GM18519 (cell line): ENCODE measurements at regions not wholly inside any gene's neighbourhood (a gene's known extent, or its start where the extent isn't known, plus 50 kb on each side); places are given as distances from the start of the nearest gene placed in this dataset.

Experiments used
- ATAC-seq: cut with Tn5 transposase; IDR thresholded peaks from one replicate; pipeline ENCODE4 v1.9.1; 2021; ENCODE audit warnings: mild to moderate bottlenecking, moderate library complexity; ENCODE audit not compliant: unreplicated experiment, low FRiP score

DNA sequence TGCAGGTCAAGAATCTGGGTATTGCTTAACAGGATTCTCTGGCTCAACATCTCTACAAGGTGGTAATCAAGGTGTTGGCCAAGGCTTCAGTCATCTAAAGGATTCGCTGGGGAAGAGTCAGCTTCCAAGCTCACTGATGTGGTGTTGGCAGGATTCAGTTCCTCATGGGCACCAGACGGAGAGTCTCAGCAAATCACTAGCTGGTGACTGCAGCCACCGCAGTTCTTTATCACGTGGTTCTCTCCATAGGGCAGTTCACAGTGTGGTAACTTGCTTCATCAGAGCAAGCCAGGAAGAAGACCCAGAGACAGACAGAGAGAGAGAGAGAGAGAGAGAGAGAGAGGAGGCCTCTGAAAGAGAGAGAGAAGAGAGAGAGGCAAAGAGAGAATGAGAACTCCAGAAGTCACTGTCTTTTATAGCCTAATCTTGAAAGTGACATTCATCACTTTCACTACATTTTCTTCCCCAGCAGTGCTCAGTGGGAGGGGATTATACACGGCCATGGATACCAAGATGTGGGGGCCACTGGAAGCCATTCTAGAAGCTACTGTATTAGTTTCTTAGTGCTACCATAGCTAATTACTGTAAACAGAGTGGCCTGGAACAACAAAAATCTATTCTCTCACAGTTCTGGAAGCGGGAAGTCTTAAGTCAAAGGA lies 109.2 kb upstream of the SMIM23 start:
- ATAC-seq, result no peak

DNA sequence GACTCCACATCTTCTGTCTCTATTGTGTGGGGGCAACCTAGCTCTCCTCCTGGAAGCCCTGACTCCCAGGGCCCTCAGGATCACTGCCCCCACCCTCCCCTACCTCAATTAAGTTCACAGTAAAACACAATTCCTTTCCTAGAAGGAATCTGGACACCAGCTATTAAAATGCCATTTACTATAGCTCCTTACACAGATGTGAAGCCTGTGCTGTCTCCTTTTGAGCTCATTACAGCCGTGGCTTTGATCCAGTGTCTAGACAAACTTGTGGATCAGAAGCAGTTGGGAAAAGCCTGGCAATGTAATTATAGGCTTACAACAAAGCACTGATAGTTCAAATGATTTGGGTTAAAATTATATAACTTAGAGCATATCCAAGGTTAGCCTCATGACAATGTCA lies 107.0 kb upstream of the SMIM23 start:
- ATAC-seq, result no peak

DNA sequence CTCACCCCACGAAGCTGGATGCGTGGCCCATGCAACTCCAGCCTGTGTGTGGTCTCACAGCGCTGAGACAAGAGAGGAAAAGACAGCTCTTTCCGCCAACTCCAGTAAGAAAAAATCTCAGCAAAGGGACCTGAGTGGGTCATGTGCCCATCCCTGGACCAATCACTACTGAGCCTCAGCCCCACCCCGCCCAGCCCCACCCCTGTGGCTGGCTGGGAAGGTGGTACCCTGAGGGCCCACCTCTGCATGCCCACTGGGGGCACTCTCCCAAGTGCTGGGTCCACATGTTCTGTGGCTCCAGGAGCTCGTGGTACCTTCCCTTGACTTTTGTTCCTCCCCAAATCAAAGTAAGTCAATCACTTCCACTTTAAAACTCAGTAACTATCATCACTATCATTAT lies 105.1 kb upstream of the SMIM23 start:
- no peak for ATAC-seq

DNA sequence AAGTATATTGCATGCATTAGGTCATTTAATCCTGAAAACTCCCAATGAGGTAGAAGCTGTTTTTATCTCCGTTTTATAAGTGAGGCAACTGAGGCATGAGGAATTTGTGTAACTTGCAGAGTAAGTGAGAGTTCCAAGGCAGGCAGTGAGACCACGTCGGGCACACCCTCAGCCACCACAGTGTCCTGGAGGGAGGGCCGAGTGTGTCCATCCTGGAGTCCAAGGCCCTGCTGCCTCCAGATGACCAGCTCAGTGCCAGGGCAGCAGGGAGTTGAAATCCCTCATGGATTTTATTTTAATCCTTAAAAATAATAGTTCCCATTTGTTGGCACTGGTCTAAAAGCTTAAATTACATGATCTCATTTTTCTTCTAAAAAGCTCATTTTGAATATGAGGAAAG lies 104.6 kb upstream of the SMIM23 start:
- no peak for ATAC-seq

DNA sequence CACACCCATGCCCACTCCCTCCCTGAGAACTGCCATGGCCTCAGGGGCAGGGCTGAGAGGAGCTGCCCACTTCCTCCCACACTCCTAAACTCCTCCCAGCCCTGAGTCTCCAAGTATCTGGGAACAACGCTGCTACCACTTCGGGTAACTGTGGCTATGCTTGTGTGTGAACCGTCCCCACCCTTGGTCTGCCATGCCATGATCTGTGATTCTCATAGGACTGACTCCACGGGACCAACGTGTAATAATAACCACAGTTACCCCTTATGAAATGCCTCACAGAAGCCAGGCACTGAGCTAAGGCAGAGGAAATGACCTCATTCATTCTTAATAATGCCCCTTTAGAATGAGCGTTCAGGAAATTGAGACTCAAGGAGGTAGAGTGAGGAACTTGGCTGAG lies 103.9 kb upstream of the SMIM23 start:
- ATAC-seq, result no peak

DNA sequence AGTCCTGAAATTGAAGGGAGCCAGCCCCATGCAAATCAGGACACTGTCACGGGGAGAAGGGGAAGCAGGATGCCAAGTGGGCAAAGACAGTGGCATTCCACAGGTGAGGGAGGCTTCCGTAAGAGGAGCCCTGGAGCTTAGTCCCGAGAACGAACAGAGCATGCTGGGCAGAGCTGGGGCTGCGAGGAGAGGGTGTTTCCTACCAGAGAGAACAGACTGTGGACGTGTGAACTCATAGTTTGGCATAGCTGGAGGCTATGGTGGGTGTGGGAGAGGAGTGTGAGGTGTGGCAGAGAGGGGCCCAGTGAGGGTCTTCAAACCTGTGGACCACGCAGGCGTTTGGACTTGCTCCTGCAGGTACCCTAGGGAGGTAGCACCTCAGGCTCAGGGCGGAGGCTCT lies 102.8 kb upstream of the SMIM23 start:
- no peak for ATAC-seq

DNA sequence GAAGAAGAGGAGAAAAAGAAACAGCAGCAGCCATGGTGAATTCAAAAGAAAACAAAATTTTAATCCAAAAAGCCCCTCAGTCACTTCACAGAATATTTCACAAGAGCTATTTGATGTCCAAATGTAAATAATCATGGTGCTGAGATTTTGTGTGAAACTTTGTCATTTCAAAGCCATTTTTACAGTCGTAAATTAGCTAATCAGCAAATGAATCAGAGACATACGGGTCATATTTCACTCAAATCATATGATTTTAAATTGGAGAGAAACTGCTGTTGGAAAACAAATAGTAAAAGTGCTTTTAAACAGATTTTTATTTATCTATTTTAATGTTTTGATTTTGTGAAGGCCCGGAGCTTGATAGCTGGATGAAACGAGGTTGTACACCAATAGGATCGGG lies 101.4 kb upstream of the SMIM23 start:
- no peak for ATAC-seq

DNA sequence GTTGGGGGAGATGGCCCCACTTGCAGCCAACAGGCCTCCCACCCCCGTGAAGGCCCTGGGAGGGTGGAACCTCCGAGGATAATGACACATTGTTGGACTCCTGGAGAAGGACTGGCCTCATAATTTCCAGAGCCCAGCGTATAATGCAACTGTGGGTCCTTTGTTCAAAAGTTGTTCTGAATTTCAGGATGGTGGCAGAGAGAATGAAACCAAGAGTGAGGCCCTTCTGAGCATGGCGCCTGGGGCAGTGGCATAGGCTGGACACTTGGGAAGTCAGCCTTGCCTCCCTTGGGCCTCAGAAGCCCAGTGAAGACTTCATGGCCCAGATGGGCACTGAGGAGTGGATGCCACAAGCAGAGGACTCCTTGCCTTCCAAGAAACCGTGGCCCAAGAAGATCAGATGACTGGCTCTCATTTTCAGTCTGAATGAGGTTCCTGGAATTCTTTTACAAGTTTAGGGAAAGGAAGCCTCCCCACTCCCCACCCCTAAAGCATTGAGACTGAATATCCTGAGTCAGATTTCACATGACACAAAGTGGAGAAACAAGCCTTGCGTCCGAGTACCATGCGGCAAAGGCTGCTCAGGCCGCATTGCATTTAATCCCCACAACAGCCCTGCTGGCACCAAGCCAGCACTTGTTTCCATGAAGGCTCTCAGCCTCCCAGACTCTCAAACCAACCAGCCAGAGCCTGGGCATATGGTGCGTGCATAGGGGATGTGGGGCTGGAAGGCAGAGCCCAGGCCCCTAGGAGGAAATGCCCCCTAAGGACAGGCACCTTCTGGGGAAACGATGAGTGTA lies 96.7 kb upstream of the SMIM23 start:
- ATAC-seq, result no peak

DNA sequence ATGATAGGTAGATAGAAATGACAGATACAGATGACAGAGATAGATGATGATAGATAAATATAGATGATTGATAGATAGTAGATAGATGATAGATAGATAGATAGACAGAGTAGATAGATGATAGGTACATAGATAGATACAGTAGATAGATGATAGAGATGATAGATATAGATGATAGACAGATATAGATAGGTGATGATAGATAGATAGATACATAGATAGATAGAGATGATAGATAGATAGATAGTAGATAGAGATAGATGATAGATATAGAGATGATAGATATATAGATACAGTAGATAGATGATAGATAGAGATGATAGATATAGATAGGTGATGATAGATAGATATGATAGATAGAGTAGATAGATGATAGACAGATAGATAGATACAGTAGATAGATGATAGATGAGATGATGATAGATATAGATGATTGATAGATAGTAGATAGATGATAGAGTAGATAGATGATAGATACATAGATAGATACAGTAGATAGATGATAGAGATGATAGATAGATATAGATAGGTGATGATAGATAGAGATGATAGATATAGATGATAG lies 95.7 kb upstream of the SMIM23 start:
- no peak for ATAC-seq

DNA sequence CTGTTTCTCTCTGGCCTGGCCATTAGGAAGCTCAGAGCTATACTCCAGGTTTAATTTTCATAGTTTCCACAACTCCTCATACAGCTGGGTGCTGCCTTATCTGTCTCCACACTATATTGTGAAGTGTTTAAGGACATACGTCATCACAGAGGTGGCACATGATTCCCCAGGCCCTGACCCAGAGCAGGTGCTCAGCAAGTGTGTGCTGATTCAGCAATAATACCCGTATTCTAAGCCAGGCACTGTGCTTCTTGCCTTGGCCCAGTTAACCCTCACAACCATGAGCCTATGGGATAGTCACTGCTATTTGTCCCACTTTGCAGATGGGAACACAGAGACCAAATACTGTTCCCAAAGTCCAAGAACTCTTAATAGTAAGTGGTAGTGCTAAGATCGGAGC lies 93.5 kb upstream of the SMIM23 start:
- ATAC-seq, result no peak

DNA sequence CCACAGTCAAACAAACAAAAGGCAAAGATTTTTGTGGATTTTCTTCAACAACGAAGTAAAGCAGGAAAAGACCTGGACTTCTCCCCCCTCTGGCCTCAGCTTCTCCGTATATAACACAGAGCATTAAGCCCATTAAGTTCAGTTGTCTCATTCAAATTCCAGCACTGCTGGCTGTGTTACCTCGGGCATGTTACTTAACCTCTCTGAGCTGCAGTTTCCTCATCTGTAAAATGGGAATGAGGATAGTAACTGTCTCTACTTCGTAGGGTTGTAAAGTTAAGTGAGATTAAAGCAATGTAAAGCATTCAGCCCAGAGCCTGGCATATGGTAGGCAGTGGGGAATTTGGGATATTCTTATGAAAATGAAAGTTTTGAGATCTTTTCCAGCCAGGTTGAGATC lies 92.7 kb upstream of the SMIM23 start:
- no peak for ATAC-seq

DNA sequence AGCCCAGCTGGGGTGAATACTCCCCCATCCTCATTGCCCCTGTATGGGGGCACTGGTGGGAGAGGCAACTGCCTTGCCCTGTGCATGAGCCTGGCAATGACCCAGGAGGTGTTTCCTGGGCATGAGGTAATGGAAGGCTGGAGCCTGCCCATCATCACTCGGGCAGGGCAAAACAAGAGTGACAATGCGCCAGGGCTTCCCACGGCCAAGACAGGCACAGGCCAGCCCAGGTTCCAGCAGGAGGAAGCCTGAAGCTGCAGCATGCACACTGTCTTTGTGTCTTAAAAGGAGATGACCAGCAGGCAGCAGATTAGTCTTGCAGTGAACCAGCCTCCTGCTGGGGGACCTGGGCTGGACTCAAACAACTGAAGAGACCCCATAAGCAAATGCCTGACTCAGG lies 92.2 kb upstream of the SMIM23 start:
- no peak for ATAC-seq

DNA sequence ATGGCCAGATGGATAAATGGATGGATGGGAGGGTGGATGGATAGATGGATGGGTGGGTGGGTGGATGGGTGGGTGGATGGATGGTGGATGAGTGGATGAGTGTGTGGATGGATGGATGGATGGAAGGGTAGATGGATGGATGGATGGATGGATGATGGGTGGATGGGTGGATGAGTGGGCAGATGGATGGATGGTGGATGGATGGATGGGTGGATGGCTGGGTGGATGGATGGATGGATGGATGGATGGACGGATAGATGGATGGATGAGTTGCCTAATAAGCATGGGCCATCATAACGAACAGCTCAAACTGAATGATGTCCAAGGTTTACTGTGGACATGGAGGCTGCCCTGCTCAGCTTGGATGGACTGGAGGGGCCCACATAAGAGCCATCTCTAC lies 89.8 kb upstream of the SMIM23 start:
- ATAC-seq, result no peak

DNA sequence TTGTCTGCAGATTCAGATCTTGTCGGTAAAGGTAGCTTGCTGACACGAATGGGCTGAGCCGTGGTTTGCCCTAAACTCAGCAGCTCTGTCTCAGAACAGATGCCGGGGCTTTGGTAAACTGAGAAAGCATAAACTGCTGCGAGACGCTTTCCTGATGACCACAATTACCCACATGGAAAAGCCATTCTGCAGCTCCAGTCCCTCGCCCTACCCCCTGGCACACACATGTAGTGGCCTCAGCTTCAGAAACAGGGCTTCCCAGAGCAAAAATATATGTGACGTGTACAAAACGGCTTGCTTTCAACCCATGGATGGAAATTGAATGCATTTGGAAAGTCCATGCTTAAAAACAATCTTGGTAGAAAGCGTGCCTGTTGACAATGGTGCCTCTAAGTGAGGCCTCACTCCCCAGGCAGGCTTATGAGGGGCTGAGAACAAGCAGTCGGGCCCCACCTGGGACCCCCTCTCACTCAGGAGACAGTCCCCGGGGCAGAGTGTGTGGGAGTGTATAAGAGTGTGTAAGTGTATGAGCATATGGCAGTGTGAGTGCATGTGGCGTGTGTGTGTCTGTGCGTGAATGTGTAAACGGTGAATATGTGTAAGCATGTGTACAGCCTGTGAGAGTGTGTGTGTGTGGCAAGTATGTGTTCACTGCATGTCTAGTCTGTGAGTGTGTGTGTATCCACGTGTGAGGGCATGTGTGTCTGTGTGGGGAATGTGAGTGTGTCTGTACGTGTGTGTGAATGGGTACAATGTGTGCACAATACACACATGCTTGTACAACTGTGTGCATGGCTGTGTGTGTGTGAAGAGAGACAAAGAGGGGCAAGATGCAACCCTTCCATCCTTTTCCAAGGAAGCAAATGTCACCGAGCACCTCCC lies 88.2 kb upstream of the SMIM23 start:
- no peak for ATAC-seq

DNA sequence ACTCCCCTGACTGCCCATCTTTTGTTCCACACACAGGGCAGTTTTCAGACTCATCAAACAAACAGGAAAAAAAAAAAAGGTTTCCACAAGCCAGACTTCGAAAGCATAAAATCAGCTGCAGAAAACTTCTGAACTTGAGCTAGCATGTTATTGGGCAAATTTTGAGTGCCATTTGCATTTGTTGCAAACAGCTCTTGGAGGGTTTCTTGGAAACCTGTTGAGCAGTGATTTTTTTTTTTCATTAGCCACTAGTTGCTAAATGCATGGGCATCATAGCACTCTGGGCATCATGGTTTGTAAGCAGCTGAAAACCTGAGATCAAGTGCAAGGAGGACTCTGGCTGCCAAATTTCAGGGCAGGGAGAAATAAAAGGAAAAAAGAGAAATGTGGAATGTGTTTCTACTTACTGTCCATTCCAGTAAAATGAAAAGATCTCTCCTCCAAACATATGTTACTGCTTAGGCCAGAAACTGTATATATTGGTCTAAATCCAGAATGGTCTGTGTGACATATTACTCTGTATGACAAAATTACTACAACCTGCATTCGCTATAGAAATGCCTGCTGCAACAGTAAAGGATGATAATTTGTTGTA lies 85.2 kb upstream of the SMIM23 start:
- no peak for ATAC-seq

DNA sequence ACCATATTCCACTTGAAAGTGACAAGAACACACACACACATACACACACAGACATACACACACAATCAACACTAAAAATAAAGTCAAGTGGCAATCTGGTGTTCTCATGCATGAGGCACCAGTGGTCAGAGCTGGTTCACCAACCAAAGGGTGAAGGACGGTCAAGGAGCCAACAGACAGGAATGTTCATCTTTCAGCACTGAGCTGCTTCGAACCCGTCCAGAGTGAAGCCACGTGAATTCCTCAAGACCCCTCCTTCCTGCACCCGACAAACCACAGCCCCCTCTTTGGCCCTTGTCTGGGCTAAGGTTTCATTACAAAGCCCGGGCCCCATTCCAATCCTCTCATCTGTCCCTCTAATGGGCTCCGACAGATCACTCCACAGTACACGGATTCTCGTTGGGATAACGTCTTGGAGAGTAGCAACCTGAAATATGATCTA lies 84.5 kb upstream of the SMIM23 start:
- ATAC-seq, result no peak

DNA sequence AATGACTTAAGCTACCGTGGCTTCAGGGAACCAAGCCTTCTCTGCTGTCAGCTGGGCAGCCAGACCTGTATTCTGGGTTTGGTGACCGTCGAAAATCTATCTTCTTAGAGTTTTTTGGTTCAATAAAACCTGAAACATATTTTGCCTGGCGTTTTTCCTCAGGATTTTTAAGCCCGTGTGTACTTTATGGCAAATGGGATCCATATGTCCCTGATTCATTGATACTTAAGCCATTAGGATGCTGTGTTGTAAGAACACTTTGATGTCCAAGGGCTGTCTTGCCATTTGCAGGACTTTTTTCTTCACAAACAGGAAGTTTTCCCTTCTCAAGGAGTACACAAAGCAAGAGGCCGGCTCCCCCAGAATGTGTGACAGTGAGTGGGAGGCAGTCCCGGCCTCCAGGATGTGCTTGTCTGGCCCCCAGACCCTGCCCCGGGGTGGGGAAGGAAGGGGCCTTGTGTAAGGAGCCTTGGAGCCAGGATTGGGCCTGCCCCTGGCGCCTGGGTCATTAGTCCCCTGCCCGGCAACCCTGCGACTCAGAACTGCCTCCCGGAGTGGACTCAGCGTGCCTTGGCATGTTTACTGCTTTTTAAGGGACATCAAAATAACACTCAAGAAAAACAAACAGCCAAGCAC lies 83.4 kb upstream of the SMIM23 start:
- ATAC-seq, result no peak

DNA sequence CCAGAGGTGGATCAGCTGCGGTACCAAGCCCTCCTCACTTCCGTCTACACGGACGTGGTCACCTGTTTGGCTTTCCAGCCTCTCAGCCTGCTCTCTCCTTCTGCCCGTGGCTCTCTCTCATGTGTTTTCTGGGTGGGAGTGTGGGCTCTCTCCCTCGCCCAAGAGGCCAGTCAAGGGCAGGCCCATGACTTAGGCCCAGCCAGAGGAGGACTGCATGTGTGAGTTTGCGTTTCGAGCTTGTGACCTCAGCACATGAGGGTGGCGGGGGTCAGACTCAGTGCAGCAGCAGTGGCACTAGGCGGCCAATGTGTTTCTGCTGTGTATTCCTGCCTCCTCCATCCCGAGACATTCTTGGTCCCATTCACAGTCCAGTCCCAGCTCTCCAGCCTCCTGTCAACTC lies 82.5 kb upstream of the SMIM23 start:
- ATAC-seq, result no peak

DNA sequence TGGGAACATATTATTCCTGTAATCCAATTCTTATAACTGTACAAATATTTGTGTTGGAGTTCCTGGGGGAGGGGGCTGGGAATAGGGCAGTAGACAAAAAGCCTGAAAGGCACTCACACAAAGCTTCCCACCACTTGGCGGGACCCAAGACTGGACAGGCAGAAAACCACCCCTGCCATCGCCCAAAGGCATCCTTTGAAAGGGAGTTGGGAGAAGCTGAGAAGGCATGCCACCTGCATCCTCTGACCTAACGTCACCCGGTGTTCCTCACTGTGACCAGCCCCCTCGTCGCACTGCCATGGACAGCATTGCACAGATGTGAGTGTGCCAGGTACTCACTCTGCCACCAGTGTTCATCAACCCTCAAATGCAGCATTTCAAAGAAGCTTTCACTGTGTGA lies 80.6 kb upstream of the SMIM23 start:
- ATAC-seq, result no peak

DNA sequence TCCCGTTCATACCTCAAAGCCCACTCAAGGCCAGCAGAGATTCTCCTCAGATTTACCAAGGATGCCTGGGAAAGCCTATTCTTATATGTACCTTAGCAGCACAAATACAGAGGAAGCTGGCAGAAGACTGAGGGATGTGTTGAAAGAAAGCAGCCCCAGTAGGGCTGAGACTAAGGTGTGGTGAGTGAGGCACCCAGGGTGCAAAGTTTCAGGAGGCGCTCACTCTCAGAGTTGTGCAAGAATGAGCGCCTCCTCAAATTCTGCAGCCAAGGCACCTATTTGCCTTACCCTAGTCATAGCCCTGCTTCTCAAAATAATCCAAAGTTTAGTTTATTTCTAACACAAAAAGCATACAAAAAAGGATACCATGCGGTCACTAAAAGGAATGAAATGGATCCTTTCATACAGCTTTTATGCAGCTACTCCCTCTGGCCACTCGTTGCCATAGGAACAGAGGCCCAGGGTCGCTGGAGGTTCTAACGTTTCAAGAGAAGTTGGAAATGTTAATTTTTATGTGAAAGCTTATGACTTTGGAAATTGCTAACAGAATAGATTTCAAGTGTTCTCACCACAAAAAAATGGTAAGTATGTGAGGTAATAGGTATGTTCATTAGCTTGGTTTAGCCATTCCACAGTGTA lies 79.7 kb upstream of the SMIM23 start:
- ATAC-seq, result no peak
